ENCODE measurements at regions not wholly inside any gene's neighbourhood (a gene's known extent, or its start where the extent isn't known, plus 50 kb on each side); places are given as distances from the start of the nearest gene placed in this dataset.

DNA sequence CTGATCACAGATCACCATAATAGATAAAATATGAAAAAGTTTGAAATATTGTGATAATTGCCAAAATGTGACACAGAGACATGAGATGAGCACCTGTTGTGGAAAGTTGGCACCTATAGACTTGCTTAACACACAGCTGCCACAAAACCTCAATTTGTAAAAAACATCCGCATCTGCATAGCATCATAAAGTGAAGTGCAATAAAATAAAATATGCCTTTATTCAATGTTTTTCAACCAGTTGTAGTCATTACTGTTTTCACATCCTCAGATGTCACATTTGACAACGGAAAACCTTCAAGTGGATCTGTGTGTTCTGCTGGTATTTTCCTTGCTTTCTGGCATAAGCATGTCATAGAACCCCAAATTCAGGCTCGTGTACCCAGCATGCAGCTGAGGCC, 50.2 kb upstream of the IFNGR1 start:
- intact Hi-C loops (cut with DNase I): loop anchor here in 3 of 10 donors (5.0 to 10.0 kb wide), 3 partner anchors 145 to 368 kb away; no protein-coding TSS in a partner anchor
- DNase-seq (no peak), ATAC-seq (no peak)
- Histone ChIP-seq H3K27me3 (no peaks in the 10 kb centered on the region), H3K27ac (no peak overlapping the region), H3K4me1 (peaks cover 0 to 24% (median 3%) of the 10 kb centered on the region in 9 donors), H3K36me3 (no peaks in the 10 kb centered on the region), H3K4me3 (no peak overlapping the region), H3K9me3 (peaks cover 0 to 11% (median 0%) of the 10 kb centered on the region in 11 donors)
- TF ChIP-seq, protein P1, sequence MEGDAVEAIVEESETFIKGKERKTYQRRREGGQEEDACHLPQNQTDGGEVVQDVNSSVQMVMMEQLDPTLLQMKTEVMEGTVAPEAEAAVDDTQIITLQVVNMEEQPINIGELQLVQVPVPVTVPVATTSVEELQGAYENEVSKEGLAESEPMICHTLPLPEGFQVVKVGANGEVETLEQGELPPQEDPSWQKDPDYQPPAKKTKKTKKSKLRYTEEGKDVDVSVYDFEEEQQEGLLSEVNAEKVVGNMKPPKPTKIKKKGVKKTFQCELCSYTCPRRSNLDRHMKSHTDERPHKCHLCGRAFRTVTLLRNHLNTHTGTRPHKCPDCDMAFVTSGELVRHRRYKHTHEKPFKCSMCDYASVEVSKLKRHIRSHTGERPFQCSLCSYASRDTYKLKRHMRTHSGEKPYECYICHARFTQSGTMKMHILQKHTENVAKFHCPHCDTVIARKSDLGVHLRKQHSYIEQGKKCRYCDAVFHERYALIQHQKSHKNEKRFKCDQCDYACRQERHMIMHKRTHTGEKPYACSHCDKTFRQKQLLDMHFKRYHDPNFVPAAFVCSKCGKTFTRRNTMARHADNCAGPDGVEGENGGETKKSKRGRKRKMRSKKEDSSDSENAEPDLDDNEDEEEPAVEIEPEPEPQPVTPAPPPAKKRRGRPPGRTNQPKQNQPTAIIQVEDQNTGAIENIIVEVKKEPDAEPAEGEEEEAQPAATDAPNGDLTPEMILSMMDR (IDR thresholded peaks at IDR 0.05): no peak
- WGBS, 2 donors: 83 to 92% methylated on average over 3 of the region's 3 CpGs
